Activated T-cell treated with anti-CD3 and anti-CD28 coated beads, Interleukin-2, amount 50 U/mL, for 1 hour (primary cell): ENCODE measurements at regions not wholly inside any gene's neighbourhood (a gene's known extent, or its start where the extent isn't known, plus 50 kb on each side); places are given as distances from the start of the nearest gene placed in this dataset.
"Not testable (repeated sequence)": the region's sequence is repeated elsewhere in the genome, so short reads cannot be mapped to it uniquely, and the experiment has no call there.

Experiments
- DNase-seq: peaks from one replicate; pipeline ENCODE4 v3.0.0-alpha.2; 2020

- DNase-seq = no peak
Measured at GRCh38 chr3:193938613-193939012, 197.3 kb upstream of the HES1 start.

- DNase-seq = no peak
Measured at GRCh38 chr3:193939527-193939926, 196.4 kb upstream of the HES1 start.

GRCh38 chr3:193940526-193940925 is 195.4 kb upstream of the HES1 start:
- no peak for DNase-seq

- no peak for DNase-seq
Measured at GRCh38 chr3:193941486-193941885, 194.5 kb upstream of the HES1 start.

GRCh38 chr3:193942516-193943055 is 193.4 kb upstream of the HES1 start:
- no peak for DNase-seq

GRCh38 chr3:193943200-193943599 is 192.7 kb upstream of the HES1 start:
- no peak for DNase-seq

GRCh38 chr3:193943851-193944517 is 192.0 kb upstream of the HES1 start:
- no peak for DNase-seq

GRCh38 chr3:193944518-193944884 is 191.4 kb upstream of the HES1 start:
- no peak for DNase-seq

GRCh38 chr3:193945143-193945542 is 190.8 kb upstream of the HES1 start:
- no peak for DNase-seq

GRCh38 chr3:193946945-193947344 is 189.0 kb upstream of the HES1 start:
- no peak for DNase-seq

- DNase-seq = no peak
Measured at GRCh38 chr3:193947596-193947995, 188.4 kb upstream of the HES1 start.

GRCh38 chr3:193948459-193948858 is 187.5 kb upstream of the HES1 start:
- no peak for DNase-seq

GRCh38 chr3:193951859-193952258 is 184.1 kb upstream of the HES1 start:
- no peak for DNase-seq

- no peak for DNase-seq
Measured at GRCh38 chr3:193954752-193955151, 181.2 kb upstream of the HES1 start.

GRCh38 chr3:193955719-193956118 is 180.2 kb upstream of the HES1 start:
- DNase-seq = no peak

- no peak for DNase-seq
Measured at GRCh38 chr3:193959861-193960260, 176.1 kb upstream of the HES1 start.

- no peak for DNase-seq
Measured at GRCh38 chr3:193960487-193961274, 175.3 kb upstream of the HES1 start.

- DNase-seq = no peak
Measured at GRCh38 chr3:193962986-193963685, 172.8 kb upstream of the HES1 start.

- DNase-seq = no peak
Measured at GRCh38 chr3:193963808-193964516, 172.0 kb upstream of the HES1 start.

- DNase-seq = no peak
Measured at GRCh38 chr3:193964517-193964880, 171.4 kb upstream of the HES1 start.

- no peak for DNase-seq
Measured at GRCh38 chr3:193968380-193968974, 167.5 kb upstream of the HES1 start.

GRCh38 chr3:193970131-193970772 is 165.7 kb upstream of the HES1 start:
- DNase-seq = not testable (repeated sequence)
